Trophoblast cell (in vitro differentiated cells and primary cell): ENCODE measurements at regions not wholly inside any gene's neighbourhood (a gene's known extent, or its start where the extent isn't known, plus 50 kb on each side); places are given as distances from the start of the nearest gene placed in this dataset.

Experiments
- DNase-seq, 2 donors: peaks; one replicate each; pipeline ENCODE4 v3.0.0-alpha.2; 2016
- H2AFZ ChIP-seq: 2 replicates; pipeline ENCODE4 v1.6.1; 2013; ENCODE audit warnings: low read length, moderate library complexity, mild to moderate bottlenecking; ENCODE audit not compliant: insufficient read depth, poor library complexity
- H2AK5ac ChIP-seq: 2 replicates; pipeline ENCODE4 v1.6.1; 2013; ENCODE audit warnings: mild to moderate bottlenecking, low read length
- H2BK120ac ChIP-seq: 2 replicates; pipeline ENCODE4 v1.6.1; 2013; ENCODE audit warnings: low read length, mild to moderate bottlenecking, moderate library complexity; ENCODE audit not compliant: insufficient read depth, poor library complexity
- H2BK12ac ChIP-seq: 2 replicates; pipeline ENCODE4 v1.6.1; 2013; ENCODE audit warnings: mild to moderate bottlenecking, low read length, moderate library complexity
- H2BK5ac ChIP-seq: 2 replicates; pipeline ENCODE4 v1.6.1; 2013; ENCODE audit warnings: low read length, low read depth, moderate library complexity, mild to moderate bottlenecking; ENCODE audit not compliant: poor library complexity
- H3K14ac ChIP-seq: 2 replicates; pipeline ENCODE4 v1.6.1; 2013; ENCODE audit warnings: mild to moderate bottlenecking, low read length
- H3K18ac ChIP-seq: 2 replicates; pipeline ENCODE4 v1.6.1; 2013; ENCODE audit warnings: mild to moderate bottlenecking, low read length
- H3K23ac ChIP-seq: 2 replicates; pipeline ENCODE4 v1.6.1; 2013; ENCODE audit warnings: low read length
- H3K27ac ChIP-seq: 2 replicates; pipeline ENCODE4 v1.5.1; 2013; ENCODE audit warnings: low read depth, mild to moderate bottlenecking, inconsistent platforms, low read length, moderate library complexity
- H3K27me3 ChIP-seq: 2 replicates; pipeline ENCODE4 v1.6.1; 2013; ENCODE audit warnings: inconsistent platforms, mild to moderate bottlenecking, low read length, moderate library complexity; ENCODE audit not compliant: insufficient read depth
- H3K36me3 ChIP-seq, 2 experiments: 1 replicate in 1 of 2; 2 replicates in 1 of 2; pipeline ENCODE4 v1.6.1; 2013; ENCODE audit warnings: low read length in 2 of 2, mild to moderate bottlenecking in 2 of 2, moderate library complexity in 1 of 2; ENCODE audit not compliant: insufficient read depth in 2 of 2, control insufficient read depth in 1 of 2
- H3K4ac ChIP-seq: 2 replicates; pipeline ENCODE4 v1.6.1; 2013; ENCODE audit warnings: low read depth, mild to moderate bottlenecking, low read length, moderate library complexity
- H3K4me1 ChIP-seq, 2 experiments: 1 replicate in 1 of 2; 2 replicates in 1 of 2; pipeline ENCODE4 v1.6.1; 2013; ENCODE audit warnings: low read length in 2 of 2, mild to moderate bottlenecking in 2 of 2, moderate library complexity in 1 of 2; ENCODE audit not compliant: insufficient read depth in 2 of 2, control insufficient read depth in 1 of 2
- H3K4me2 ChIP-seq: 2 replicates; pipeline ENCODE4 v1.6.1; 2013; ENCODE audit warnings: inconsistent platforms, mild to moderate bottlenecking, low read length, moderate library complexity
- H3K4me3 ChIP-seq: 2 replicates; pipeline ENCODE4 v1.5.1; 2013; ENCODE audit warnings: mild to moderate bottlenecking, low read depth, low read length, inconsistent platforms
- H3K79me1 ChIP-seq: one replicate; pipeline ENCODE4 v1.6.1; 2013; ENCODE audit warnings: low read length
- H3K79me2 ChIP-seq: 2 replicates; pipeline ENCODE4 v1.6.1; 2013; ENCODE audit warnings: low read length, mild to moderate bottlenecking; ENCODE audit not compliant: control insufficient read depth, insufficient read depth, poor library complexity
- H3K9ac ChIP-seq: 2 replicates; pipeline ENCODE4 v1.6.1; 2013; ENCODE audit warnings: mild to moderate bottlenecking, low read length
- H3K9me3 ChIP-seq: 2 replicates; pipeline ENCODE4 v1.6.1; 2013; ENCODE audit warnings: low read depth, mild to moderate bottlenecking, control low read depth, inconsistent platforms, low read length; ENCODE audit not compliant: insufficient read depth
- H4K12ac ChIP-seq: 2 replicates; pipeline ENCODE4 v1.6.1; 2013; ENCODE audit warnings: low read depth, mild to moderate bottlenecking, low read length, moderate library complexity
- H4K8ac ChIP-seq: 2 replicates; pipeline ENCODE4 v1.6.1; 2013; ENCODE audit warnings: low read depth, mild to moderate bottlenecking, low read length, moderate library complexity
- H4K91ac ChIP-seq: one replicate; pipeline ENCODE4 v1.6.1; 2013; ENCODE audit warnings: low read depth, mild to moderate bottlenecking, low read length, moderate library complexity
- WGBS: extraction: QIAGEN DNeasy Blood & Tissue Kit; methylation state at CpG from one replicate; pipeline ENCODE4 v1.1.7; 2013; ENCODE audit warnings: missing lambda C conversion rate; ENCODE audit not compliant: insufficient read length, insufficient coverage; ENCODE audit errors: extremely low coverage; 5-methylcytosine and 5-hydroxymethylcytosine counted together

DNA sequence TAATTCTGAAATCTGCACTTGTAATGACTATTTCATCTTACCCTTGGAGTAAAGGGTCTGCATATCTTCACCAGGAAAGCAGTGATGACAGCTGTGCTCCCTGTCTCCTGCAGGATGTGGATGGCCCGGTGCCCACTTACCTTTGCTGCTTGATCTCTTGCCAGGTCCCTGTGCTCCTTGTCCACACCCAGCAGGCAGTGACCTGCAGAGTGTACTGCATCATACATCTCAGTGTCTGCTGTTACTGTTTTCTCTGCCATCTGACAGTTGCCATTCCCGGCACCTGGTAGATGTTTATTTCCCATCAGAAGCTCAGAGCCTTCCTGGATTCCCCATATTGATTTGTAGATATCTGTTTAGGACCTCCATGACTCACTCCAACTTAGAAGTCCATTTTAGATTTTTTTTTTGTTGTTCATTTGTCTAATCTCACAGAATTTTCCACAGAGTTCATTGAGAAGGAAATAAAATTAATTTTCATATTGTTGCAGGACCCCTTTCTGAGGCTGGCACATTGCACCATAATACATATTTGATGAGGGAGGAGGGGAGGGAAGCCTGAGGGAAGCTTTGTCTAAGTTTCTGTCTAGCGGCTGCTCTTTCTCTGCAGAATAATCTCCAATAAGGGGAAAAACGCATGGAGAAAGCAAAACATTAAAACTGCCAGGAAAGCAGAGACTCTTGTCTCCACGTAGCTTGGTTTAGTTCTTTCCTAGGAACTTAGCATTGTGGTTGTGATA is 697.5 kb upstream of the RAB6C start:
- Histone ChIP-seq H3K4me2 (no peak overlapping the region), H3K79me2 (no peaks in the 10 kb centered on the region), H3K23ac (peak overlapping the region; percentile 12), H3K4ac (no peak overlapping the region), H2AFZ (no peak overlapping the region), H2AK5ac (no peak overlapping the region), H4K91ac (no peak overlapping the region), H3K4me3 (no peak overlapping the region), H4K8ac (no peak overlapping the region), H2BK120ac (no peak overlapping the region), H3K79me1 (no peaks in the 10 kb centered on the region), H3K27ac (no peak overlapping the region), H3K36me3 (no peaks in the 10 kb centered on the region), H3K18ac (no peak overlapping the region), H3K14ac (no peak overlapping the region), H3K9me3 (peaks cover 2% of the 10 kb centered on the region), H4K12ac (no peak overlapping the region), H3K27me3 (no peaks in the 10 kb centered on the region), H2BK12ac (no peak overlapping the region), H3K4me1 (no peaks in the 10 kb centered on the region), H2BK5ac (no peak overlapping the region), H3K9ac (peak overlapping the region; percentile 43)
- DNase-seq: no peak
- WGBS: no CpG with 5 or more reads among the region's 5 CpGs

- Histone ChIP-seq H2BK120ac (no peak overlapping the region), H3K14ac (no peak overlapping the region), H4K12ac (no peak overlapping the region), H3K4ac (no peak overlapping the region), H2AFZ (no peak overlapping the region), H2AK5ac (no peak overlapping the region), H3K18ac (no peak overlapping the region), H3K79me2 (no peaks in the 10 kb centered on the region), H4K8ac (no peak overlapping the region), H3K27me3 (no peaks in the 10 kb centered on the region), H4K91ac (no peak overlapping the region), H2BK5ac (no peak overlapping the region), H3K4me3 (no peak overlapping the region), H3K4me2 (no peak overlapping the region), H3K9me3 (no peaks in the 10 kb centered on the region), H3K79me1 (no peaks in the 10 kb centered on the region), H3K27ac (no peak overlapping the region), H2BK12ac (no peak overlapping the region), H3K4me1 (no peaks in the 10 kb centered on the region), H3K23ac (no peak overlapping the region), H3K9ac (no peak overlapping the region), H3K36me3 (no peaks in the 10 kb centered on the region)
- no peak for DNase-seq
Measured at GRCh38 chr2:129285012-129285411, 694.5 kb upstream of the RAB6C start.

DNA sequence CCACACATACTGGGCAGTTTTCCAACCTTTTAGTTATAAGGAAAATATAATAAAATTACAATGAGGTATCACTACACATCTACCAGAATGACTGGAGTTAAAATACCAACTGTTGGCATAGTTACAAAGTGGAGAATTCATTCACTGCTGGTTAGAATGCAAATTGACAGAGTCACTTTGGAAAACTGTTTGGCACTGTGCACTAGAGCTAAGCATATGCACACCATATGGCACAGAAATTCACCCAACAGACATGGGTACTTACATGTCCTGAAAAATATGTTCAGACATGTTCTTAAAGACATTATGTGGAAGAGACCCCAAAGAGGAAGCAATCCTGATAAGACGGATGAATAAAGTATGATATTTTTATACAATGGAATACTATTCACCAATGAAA is 686.1 kb upstream of the RAB6C start:
- no peak overlapping the region for H2BK120ac ChIP-seq
- no peak overlapping the region for H3K4me3 ChIP-seq
- no peak overlapping the region for H3K18ac ChIP-seq
- no CpG with 5 or more reads among the region's 1 CpG for WGBS
- no peak overlapping the region for H3K4ac ChIP-seq
- no peaks in the 10 kb centered on the region for H3K27me3 ChIP-seq
- H3K23ac ChIP-seq: no peak overlapping the region
- H3K4me1 ChIP-seq: no peaks in the 10 kb centered on the region
- no peak overlapping the region for H3K4me2 ChIP-seq
- H4K8ac ChIP-seq: no peak overlapping the region
- H3K9me3 ChIP-seq: no peaks in the 10 kb centered on the region
- H3K27ac ChIP-seq: no peak overlapping the region
- no peaks in the 10 kb centered on the region for H3K79me2 ChIP-seq
- H2AFZ ChIP-seq: no peak overlapping the region
- no peak overlapping the region for H4K12ac ChIP-seq
- H3K9ac ChIP-seq: no peak overlapping the region
- H3K36me3 ChIP-seq: no peaks in the 10 kb centered on the region
- DNase-seq: no peak
- no peak overlapping the region for H2BK5ac ChIP-seq
- H2AK5ac ChIP-seq: no peak overlapping the region
- no peak overlapping the region for H3K14ac ChIP-seq
- no peaks in the 10 kb centered on the region for H3K79me1 ChIP-seq
- no peak overlapping the region for H4K91ac ChIP-seq
- no peak overlapping the region for H2BK12ac ChIP-seq

GRCh38 chr2:129296396-129296795 is 683.1 kb upstream of the RAB6C start:
- H2BK5ac ChIP-seq: no peak overlapping the region
- no peaks in the 10 kb centered on the region for H3K27me3 ChIP-seq
- WGBS: no CpG with 5 or more reads among the region's 4 CpGs
- no peak overlapping the region for H3K4me3 ChIP-seq
- no peak overlapping the region for H4K12ac ChIP-seq
- H2BK12ac ChIP-seq: no peak overlapping the region
- no peak overlapping the region for H3K4me2 ChIP-seq
- H3K23ac ChIP-seq: no peak overlapping the region
- no peak for DNase-seq
- no peaks in the 10 kb centered on the region for H3K79me2 ChIP-seq
- no peak overlapping the region for H3K14ac ChIP-seq
- H3K9me3 ChIP-seq: peaks cover 3% of the 10 kb centered on the region
- H3K36me3 ChIP-seq: no peaks in the 10 kb centered on the region
- H4K8ac ChIP-seq: no peak overlapping the region
- no peak overlapping the region for H3K9ac ChIP-seq
- no peaks in the 10 kb centered on the region for H3K79me1 ChIP-seq
- H3K4me1 ChIP-seq: no peaks in the 10 kb centered on the region
- H4K91ac ChIP-seq: no peak overlapping the region
- H3K18ac ChIP-seq: no peak overlapping the region
- no peak overlapping the region for H2AFZ ChIP-seq
- H2BK120ac ChIP-seq: no peak overlapping the region
- H3K4ac ChIP-seq: no peak overlapping the region
- no peak overlapping the region for H3K27ac ChIP-seq
- no peak overlapping the region for H2AK5ac ChIP-seq
